Activated T-helper 2 cell treated with anti-CD3 and anti-CD28 coated beads, Interferon-gamma antibody, Interleukin-2, Interleukin-4, amounts not matched to agents 10 μg/mL and 5 μg/mL and 100 μg/mL, durations not matched to agents 14 hours and 24 hours and 36 hours (primary cell): ENCODE measurements at regions not wholly inside any gene's neighbourhood (a gene's known extent, or its start where the extent isn't known, plus 50 kb on each side); places are given as distances from the start of the nearest gene placed in this dataset.
"Not testable (repeated sequence)": the region's sequence is repeated elsewhere in the genome, so short reads cannot be mapped to it uniquely, and the experiment has no call there.

Experiments used
- DNase-seq: peaks from one replicate; pipeline ENCODE4 v3.0.0; 2021; ENCODE audit warnings: low spot score
- H3K27ac Mint-ChIP-seq: one replicate; pipeline ENCODE4 v1.8.0; 2021; ENCODE audit warnings: mixed read lengths
- H3K27me3 Mint-ChIP-seq: one replicate; pipeline ENCODE4 v1.8.0; 2021; ENCODE audit warnings: low read depth, mixed read lengths
- H3K36me3 Mint-ChIP-seq: one replicate; pipeline ENCODE4 v1.8.0; 2021; ENCODE audit warnings: low read depth, mixed read lengths
- H3K4me1 Mint-ChIP-seq: one replicate; pipeline ENCODE4 v1.8.0; 2021; ENCODE audit warnings: low read depth, mixed read lengths
- H3K4me3 Mint-ChIP-seq: one replicate; pipeline ENCODE4 v1.8.0; 2021; ENCODE audit warnings: low read depth, mild to moderate bottlenecking, moderate library complexity, mixed read lengths
- H3K9me3 Mint-ChIP-seq: one replicate; pipeline ENCODE4 v1.8.0; 2021; ENCODE audit warnings: mixed read lengths
- intact Hi-C: fragments of 100-400 bp; cut with micrococcal nuclease; formaldehyde crosslinking; loops from one replicate; pipeline ENCODE4 v1.15.1; 2023

DNA sequence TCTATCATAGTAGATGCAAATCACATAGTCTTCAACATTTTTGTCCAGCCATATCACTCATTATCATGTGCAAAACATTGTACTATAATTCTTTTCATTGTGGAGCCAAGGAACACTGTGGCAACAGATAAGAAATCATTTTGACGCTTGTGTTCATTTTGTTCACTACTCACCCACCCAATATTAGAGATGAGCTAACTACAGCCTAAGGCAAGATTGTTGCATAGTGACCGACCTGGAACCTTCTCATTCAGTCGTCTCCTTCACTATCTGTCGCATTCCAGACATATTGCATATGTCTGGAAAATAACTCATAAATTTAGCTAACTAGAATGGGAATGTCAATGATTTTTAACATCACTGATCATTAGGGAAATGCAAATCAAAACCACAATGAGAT, 270.3 kb downstream of the CGGBP1 start:
- peaks cover 12% of the 10 kb centered on the region for H3K4me1 Mint-ChIP-seq
- no peak overlapping the region for H3K4me3 Mint-ChIP-seq
- H3K36me3 Mint-ChIP-seq = no peaks in the 10 kb centered on the region
- H3K27ac Mint-ChIP-seq = no peak overlapping the region
- intact Hi-C loops = no loop called here
- no peaks in the 10 kb centered on the region for H3K9me3 Mint-ChIP-seq
- no peak for DNase-seq
- H3K27me3 Mint-ChIP-seq = peaks cover 37% of the 10 kb centered on the region

DNA sequence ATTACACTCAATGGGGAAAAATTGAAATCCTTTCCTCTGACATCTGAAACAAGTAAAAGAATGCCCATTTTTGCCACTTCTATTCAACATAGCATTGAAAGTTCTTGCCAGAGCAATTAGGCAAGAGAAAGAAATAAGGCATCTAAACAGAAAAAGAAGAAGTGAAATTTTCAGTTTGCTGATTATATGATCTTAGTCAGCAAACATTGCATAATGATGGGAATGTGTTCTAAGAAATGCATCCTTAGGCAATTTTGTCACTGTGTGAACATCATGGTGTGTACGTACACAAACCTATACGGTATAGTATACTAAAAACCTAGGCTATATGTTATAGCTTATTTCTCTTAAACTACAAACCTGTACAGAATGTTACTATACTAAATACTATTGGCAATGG, 278.0 kb downstream of the CGGBP1 start:
- H3K27me3 Mint-ChIP-seq = no peaks in the 10 kb centered on the region
- H3K4me1 Mint-ChIP-seq = no peaks in the 10 kb centered on the region
- no peaks in the 10 kb centered on the region for H3K36me3 Mint-ChIP-seq
- no peak overlapping the region for H3K4me3 Mint-ChIP-seq
- intact Hi-C loops = no loop called here
- DNase-seq = no peak
- H3K27ac Mint-ChIP-seq = no peak overlapping the region
- H3K9me3 Mint-ChIP-seq = no peaks in the 10 kb centered on the region

DNA sequence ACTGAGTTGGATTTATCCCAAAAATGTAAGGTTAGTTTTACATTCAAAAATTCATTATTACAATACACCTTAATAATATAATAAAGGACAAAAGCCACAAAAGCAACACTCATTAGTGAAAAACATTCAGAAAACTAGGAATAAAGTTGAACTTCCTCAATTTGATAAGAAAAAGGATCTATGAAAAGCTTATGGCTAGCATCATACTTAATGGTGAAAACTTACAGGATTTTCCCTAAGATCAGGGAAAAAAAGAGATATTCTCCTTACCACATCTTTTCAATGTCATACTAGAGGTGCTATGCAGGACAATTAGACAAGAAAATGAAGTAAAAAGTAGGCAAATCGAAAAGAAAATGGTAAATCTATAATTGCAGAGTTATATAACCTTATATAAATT, 279.9 kb downstream of the CGGBP1 start:
- no peaks in the 10 kb centered on the region for H3K4me1 Mint-ChIP-seq
- H3K9me3 Mint-ChIP-seq = no peaks in the 10 kb centered on the region
- H3K27me3 Mint-ChIP-seq = peaks cover 5% of the 10 kb centered on the region
- no peak overlapping the region for H3K27ac Mint-ChIP-seq
- no peaks in the 10 kb centered on the region for H3K36me3 Mint-ChIP-seq
- no peak overlapping the region for H3K4me3 Mint-ChIP-seq
- DNase-seq = no peak
- intact Hi-C loops = no loop called here

DNA sequence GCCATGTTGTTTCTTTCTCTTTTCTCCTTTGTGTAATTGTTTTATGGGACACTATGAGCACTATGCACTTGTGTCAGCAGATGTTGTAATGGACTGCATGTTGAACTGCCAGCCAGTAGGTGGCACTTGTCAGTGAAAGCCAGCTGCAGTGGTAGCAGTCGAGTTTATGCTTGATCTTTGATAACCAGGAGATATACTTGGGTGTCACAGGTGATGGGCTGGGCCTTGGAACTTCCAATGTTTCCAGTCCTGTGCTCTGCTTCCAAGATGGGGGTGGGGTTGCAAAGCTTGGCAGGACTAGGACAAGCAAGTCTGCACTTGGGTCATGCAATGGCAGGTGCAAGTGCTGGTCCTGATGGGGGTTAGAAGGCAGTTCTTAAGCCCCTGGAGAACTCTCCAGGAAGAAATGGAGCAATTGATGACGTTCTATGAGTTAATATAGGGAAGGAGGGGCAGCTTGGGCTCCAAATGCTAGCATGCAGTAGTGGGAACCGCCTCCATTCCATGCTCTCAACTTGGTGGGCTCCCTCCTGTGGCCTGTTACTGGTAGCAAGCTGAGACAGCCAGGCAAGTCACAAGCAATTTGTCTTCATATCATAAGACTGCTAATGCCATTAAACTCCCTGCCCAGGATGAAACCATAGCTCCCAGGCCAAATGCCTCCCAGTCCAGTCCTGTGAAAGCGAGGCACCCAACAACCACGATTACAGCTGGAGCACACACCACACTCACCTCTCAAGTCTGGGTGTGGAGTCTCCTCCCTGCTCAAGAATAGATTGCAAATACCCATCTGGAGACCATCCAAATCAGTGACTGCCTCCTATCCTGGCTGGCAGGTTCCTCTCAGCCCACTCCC, 287.2 kb downstream of the CGGBP1 start:
- Mint-ChIP-seq H3K4me1 (no peaks in the 10 kb centered on the region), H3K27ac (no peak overlapping the region), H3K27me3 (peaks cover 18% of the 10 kb centered on the region), H3K36me3 (no peaks in the 10 kb centered on the region), H3K4me3 (no peak overlapping the region), H3K9me3 (no peaks in the 10 kb centered on the region)
- intact Hi-C loops = loop anchor here (1.0 to 2.0 kb wide), 3 partner anchors 232 to 409 kb away; no protein-coding TSS in a partner anchor
- no peak for DNase-seq

DNA sequence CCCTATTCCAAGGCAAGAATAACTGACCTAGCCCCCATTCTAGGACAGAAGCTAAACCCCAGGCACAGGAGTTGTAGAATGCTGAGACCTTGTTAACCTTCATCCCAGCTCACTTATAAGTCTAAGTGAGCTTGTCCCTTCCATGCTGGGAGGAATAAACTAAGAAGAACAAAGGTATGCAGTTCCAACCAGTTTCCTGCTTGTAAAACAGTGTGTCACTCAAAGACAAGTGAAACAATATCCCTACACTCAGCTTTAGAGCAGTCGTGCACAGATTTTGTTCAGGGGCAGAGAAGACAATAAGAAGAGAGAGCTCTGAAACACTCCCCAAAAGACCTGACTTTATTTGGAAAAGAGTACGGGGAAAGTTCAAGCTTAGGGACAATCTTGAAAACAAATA, 292.1 kb downstream of the CGGBP1 start:
- intact Hi-C loops = no loop called here
- no peaks in the 10 kb centered on the region for H3K36me3 Mint-ChIP-seq
- no peaks in the 10 kb centered on the region for H3K9me3 Mint-ChIP-seq
- H3K27ac Mint-ChIP-seq = no peak overlapping the region
- H3K4me1 Mint-ChIP-seq = no peaks in the 10 kb centered on the region
- DNase-seq = no peak
- H3K4me3 Mint-ChIP-seq = no peak overlapping the region
- H3K27me3 Mint-ChIP-seq = peaks cover 16% of the 10 kb centered on the region

DNA sequence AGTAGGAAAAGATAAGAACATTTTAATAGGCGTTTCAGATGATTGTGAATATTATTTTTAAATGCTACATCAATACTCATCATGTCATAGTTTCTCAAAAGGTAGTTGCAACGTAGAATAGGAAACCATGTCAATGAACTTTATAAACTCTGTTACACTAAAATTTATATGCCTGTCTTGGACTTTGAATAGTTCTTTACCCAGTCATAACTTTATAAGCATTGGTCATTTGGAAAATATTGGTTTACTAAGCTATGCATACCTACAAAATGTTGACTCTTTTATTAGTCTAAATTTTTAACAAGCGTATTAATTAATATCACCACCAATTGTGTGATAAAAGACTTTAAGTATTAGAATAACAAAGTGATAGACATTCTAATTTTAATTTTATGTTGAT, 293.5 kb downstream of the CGGBP1 start:
- no peaks in the 10 kb centered on the region for H3K4me1 Mint-ChIP-seq
- H3K36me3 Mint-ChIP-seq = no peaks in the 10 kb centered on the region
- H3K9me3 Mint-ChIP-seq = no peaks in the 10 kb centered on the region
- no peak overlapping the region for H3K4me3 Mint-ChIP-seq
- intact Hi-C loops = no loop called here
- H3K27me3 Mint-ChIP-seq = peaks cover 14% of the 10 kb centered on the region
- no peak overlapping the region for H3K27ac Mint-ChIP-seq
- no peak for DNase-seq

DNA sequence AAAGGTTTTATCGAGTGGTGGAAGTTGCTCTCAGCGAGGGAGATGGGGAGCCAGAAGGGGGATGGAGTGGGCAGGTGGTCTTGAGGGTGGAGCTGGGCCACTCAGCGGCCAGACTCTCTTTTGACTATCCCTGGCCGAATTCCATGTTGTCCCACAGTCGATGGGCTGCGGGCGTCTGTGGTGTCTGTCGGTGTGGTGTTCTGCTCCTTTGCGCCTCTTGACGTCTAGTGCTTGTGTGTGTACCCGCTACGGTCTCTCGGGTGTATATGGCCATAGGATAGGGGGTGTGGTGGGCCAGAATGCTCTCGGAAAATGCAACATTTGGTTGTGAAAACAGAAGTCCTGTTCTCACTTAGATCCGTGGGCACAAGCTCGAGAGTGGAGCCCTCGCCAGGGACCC, 297.0 kb downstream of the CGGBP1 start:
- no peak for DNase-seq
- no peak overlapping the region for H3K27ac Mint-ChIP-seq
- no peaks in the 10 kb centered on the region for H3K4me1 Mint-ChIP-seq
- no peaks in the 10 kb centered on the region for H3K9me3 Mint-ChIP-seq
- intact Hi-C loops = no loop called here
- peaks cover 3% of the 10 kb centered on the region for H3K27me3 Mint-ChIP-seq
- H3K4me3 Mint-ChIP-seq = no peak overlapping the region
- no peaks in the 10 kb centered on the region for H3K36me3 Mint-ChIP-seq

DNA sequence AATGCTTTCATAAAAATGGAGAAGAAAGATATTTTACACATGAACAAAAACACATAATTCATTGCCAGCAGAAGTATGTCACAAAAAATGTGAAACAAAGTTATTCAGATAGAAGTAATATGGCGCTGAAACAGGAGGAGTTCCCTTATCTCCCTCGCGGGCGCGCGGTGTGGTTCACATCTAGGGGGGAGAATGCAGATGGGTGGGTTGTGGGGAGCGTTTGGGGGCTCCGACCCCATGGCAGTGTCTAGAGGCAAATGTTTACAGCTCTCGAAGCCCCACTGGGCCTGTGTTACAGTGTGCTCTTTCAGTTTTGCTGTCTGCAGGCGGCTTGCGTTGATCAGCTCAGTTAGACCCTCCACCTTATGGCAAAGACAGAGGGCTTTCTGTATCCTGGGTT, 297.5 kb downstream of the CGGBP1 start:
- Mint-ChIP-seq H3K4me1 (no peaks in the 10 kb centered on the region), H3K27ac (no peak overlapping the region), H3K4me3 (no peak overlapping the region), H3K27me3 (peaks cover under 1% of the 10 kb centered on the region), H3K9me3 (no peaks in the 10 kb centered on the region), H3K36me3 (no peaks in the 10 kb centered on the region)
- DNase-seq = no peak
- intact Hi-C loops = no loop called here

DNA sequence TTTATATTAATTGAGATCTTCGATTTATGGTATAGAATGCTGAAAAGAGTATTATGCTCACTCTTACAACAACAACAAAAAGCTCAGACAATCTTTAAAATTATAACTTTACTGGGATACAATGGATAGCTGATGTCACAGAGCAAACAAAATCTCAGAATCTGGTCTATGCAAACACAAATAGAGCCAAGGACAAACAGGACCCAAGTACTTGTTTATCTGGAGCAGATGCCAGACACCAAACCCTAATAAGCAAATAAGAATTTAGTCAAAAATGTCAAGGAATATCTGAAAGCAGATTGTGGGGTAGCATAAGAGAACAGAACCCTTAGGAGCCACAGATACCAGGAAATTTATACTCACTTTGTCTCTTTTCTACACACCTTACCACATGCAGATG, 302.2 kb downstream of the CGGBP1 start:
- no peak for DNase-seq
- intact Hi-C loops = no loop called here

DNA sequence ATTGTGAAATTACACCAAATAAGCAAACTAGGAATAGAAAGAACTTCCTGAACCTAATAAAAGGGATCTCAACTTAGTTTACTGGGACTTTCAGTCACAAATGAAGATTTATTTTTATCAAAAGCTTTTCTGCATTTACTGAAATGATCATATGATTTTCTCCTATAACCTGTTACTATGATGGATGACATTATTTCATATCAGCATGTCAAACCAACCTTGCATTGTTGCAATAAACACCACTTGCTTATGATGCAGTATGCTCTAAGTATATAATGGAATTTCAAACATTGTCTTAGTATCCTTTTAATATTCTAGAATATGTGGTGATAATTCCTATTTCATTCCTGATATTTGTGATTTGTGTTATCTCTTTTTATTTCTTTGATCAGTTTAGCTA, 303.0 kb downstream of the CGGBP1 start:
- Mint-ChIP-seq H3K4me3 (no peak overlapping the region), H3K36me3 (no peaks in the 10 kb centered on the region), H3K27me3 (no peaks in the 10 kb centered on the region), H3K4me1 (no peaks in the 10 kb centered on the region), H3K9me3 (no peaks in the 10 kb centered on the region), H3K27ac (no peak overlapping the region)
- DNase-seq = no peak
- intact Hi-C loops = no loop called here

More for the DNA sequence above, 302.2 kb downstream of the CGGBP1 start:
- no peak overlapping the region for H3K27ac Mint-ChIP-seq
- no peak overlapping the region for H3K4me3 Mint-ChIP-seq
- no peaks in the 10 kb centered on the region for H3K36me3 Mint-ChIP-seq
- H3K4me1 Mint-ChIP-seq = no peaks in the 10 kb centered on the region
- no peaks in the 10 kb centered on the region for H3K9me3 Mint-ChIP-seq
- no peaks in the 10 kb centered on the region for H3K27me3 Mint-ChIP-seq

DNA sequence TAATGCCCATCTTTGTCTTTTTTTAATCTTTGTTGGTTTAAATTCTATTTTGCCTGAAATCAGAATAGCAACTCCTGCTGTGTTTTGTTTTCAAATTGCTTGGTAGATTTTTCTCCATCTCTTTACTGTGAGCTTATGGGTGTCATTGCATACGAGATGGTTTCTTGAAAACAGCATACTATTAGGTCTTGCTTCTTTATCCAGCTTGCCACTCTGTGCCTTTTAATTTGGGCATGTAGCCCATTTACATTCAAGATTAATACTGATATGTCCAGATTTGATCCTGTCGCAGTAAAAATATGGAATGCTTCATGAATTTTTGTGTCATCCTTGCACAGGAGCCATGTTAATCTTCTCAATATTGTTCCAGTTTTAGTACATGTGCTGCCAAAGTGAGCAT, 316.6 kb downstream of the CGGBP1 start:
- no peaks in the 10 kb centered on the region for H3K36me3 Mint-ChIP-seq
- no peak for DNase-seq
- no peak overlapping the region for H3K4me3 Mint-ChIP-seq
- H3K27me3 Mint-ChIP-seq = no peaks in the 10 kb centered on the region
- H3K4me1 Mint-ChIP-seq = no peaks in the 10 kb centered on the region
- intact Hi-C loops = no loop called here
- H3K27ac Mint-ChIP-seq = no peak overlapping the region
- peaks cover 6% of the 10 kb centered on the region for H3K9me3 Mint-ChIP-seq

DNA sequence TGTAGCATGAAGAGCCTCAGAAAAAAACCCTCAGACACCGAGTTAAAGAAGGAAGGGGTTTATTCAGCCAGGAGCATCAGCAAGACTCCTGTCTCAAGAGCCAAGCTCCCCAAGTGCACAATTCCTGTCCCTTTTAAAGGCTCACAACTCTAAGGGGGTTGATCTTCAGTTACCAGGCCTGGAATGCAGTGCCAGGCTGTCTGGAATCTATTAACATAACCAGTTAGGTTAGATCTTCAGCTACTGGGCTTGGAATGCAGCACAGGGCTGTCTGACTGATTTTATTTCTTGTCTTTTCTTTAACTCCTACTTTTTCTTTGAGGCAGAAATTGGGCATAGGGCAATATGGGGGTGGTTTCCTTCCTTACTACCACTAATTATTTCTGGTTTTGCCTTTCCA, 317.9 kb downstream of the CGGBP1 start:
- H3K27ac Mint-ChIP-seq, H3K27me3 Mint-ChIP-seq, H3K36me3 Mint-ChIP-seq, DNase-seq, H3K4me3 Mint-ChIP-seq, H3K9me3 Mint-ChIP-seq, H3K4me1 Mint-ChIP-seq, intact Hi-C loops: not testable (repeated sequence)

DNA sequence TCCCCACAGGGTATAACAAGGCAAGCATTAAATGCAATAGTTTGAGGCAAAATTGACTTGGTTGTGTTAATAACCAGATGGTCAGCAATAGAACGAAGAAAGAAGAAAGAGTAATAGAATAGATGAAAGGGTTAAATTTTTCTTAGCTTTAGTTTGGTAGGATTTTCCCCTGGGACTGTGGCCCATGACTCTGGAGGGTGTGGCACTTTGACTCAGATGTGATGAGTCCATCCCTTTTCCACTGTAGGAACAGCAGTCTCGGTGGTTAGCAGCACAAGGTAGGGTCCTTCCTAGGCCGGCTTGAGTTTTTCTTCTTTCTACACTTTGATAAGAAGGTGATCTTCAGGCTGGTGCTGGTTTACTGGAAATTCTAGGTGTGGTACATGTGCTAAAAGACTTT, 321.0 kb downstream of the CGGBP1 start:
- H3K4me3 Mint-ChIP-seq, H3K4me1 Mint-ChIP-seq, H3K9me3 Mint-ChIP-seq, DNase-seq, intact Hi-C loops, H3K27ac Mint-ChIP-seq, H3K27me3 Mint-ChIP-seq, H3K36me3 Mint-ChIP-seq: not testable (repeated sequence)
